ENCODE measurements at regions not wholly inside any gene's neighbourhood (a gene's known extent, or its start where the extent isn't known, plus 50 kb on each side); places are given as distances from the start of the nearest gene placed in this dataset.

- TF ChIP-seq SP1 (IDR thresholded peaks at IDR 0.05; ENCODE audit: low read depth, low read length) = no peak
- TF ChIP-seq TBP (IDR thresholded peaks at IDR 0.05; ENCODE audit: low read depth, low read length) = no peak
- no peak for TF ChIP-seq TEAD4 (IDR thresholded peaks at IDR 0.05; ENCODE audit: low read depth, low read length)
- TF ChIP-seq CBX5 (IDR thresholded peaks at IDR 0.05; ENCODE audit: low read depth, low read length) = no peak
- TF ChIP-seq CHD2 (IDR thresholded peaks at IDR 0.05; ENCODE audit: low read length) = no peak
- TF ChIP-seq, protein P1, sequence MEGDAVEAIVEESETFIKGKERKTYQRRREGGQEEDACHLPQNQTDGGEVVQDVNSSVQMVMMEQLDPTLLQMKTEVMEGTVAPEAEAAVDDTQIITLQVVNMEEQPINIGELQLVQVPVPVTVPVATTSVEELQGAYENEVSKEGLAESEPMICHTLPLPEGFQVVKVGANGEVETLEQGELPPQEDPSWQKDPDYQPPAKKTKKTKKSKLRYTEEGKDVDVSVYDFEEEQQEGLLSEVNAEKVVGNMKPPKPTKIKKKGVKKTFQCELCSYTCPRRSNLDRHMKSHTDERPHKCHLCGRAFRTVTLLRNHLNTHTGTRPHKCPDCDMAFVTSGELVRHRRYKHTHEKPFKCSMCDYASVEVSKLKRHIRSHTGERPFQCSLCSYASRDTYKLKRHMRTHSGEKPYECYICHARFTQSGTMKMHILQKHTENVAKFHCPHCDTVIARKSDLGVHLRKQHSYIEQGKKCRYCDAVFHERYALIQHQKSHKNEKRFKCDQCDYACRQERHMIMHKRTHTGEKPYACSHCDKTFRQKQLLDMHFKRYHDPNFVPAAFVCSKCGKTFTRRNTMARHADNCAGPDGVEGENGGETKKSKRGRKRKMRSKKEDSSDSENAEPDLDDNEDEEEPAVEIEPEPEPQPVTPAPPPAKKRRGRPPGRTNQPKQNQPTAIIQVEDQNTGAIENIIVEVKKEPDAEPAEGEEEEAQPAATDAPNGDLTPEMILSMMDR (IDR thresholded peaks at IDR 0.05; ENCODE audit: control extremely low read depth in 1 of 3, insufficient read depth in 1 of 3, low read depth in 1 of 3, low read length in 3 of 3) = no peak
Measured at GRCh38 chr1:214846276-214846675, 236.3 kb upstream of the KCNK2 start (continued).
